Type B pancreatic cell (in vitro differentiated cells): ENCODE measurements at regions not wholly inside any gene's neighbourhood (a gene's known extent, or its start where the extent isn't known, plus 50 kb on each side); places are given as distances from the start of the nearest gene placed in this dataset.

ENCODE experiments used
- DNase-seq: peaks from one replicate; pipeline ENCODE4 v3.0.0; 2021; ENCODE audit warnings: mixed read lengths; ENCODE audit not compliant: unreplicated experiment; ENCODE audit errors: extremely low spot score
- H3K27ac Mint-ChIP-seq: 2 replicates; pipeline ENCODE4 v1.8.0; 2021; ENCODE audit warnings: mild to moderate bottlenecking, mixed read lengths
- H3K27me3 Mint-ChIP-seq: 2 replicates; pipeline ENCODE4 v1.8.0; 2021; ENCODE audit warnings: mixed read lengths
- H3K36me3 Mint-ChIP-seq: 2 replicates; pipeline ENCODE4 v1.8.0; 2021; ENCODE audit warnings: mixed read lengths
- H3K4me1 Mint-ChIP-seq: one replicate; pipeline ENCODE4 v1.8.0; 2021; ENCODE audit warnings: mixed read lengths; ENCODE audit not compliant: unreplicated experiment
- H3K4me3 Mint-ChIP-seq: 2 replicates; pipeline ENCODE4 v1.8.0; 2021; ENCODE audit warnings: mild to moderate bottlenecking, mixed read lengths
- H3K9me3 Mint-ChIP-seq: 2 replicates; pipeline ENCODE4 v1.8.0; 2021; ENCODE audit warnings: mixed read lengths
- TF ChIP-seq, protein P1 (sequence below): fragments of 200-600 bp; sonication (generic); conservative IDR thresholded peaks from 2 replicates; pipeline ENCODE4 v1.5.0; 2021; ENCODE audit warnings: antibody characterized with exemption, mild to moderate bottlenecking

DNA sequence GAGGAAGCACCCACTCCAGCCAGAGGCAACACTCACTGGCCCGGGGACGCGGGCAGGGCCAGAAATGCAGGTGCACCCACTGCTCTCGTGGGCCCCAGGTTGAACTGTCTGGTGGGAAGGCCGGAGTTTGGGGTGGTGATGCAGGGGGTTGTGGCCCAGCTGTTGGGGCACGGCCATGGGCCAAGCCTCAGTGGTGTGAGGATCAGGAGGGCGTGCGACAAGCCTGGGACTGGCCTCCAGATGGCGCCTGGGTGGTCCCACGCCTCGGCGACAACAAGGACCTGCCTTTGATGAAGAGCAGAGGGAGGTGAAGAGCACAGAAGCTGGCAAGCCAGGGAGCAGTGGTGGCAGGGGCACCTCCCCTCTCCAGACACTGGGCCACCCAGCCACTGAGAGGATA lies 240.8 kb downstream of the BRD1 start:
- H3K36me3 Mint-ChIP-seq = no peaks in the 10 kb centered on the region
- H3K27ac Mint-ChIP-seq = no peak overlapping the region
- TF ChIP-seq, protein P1, sequence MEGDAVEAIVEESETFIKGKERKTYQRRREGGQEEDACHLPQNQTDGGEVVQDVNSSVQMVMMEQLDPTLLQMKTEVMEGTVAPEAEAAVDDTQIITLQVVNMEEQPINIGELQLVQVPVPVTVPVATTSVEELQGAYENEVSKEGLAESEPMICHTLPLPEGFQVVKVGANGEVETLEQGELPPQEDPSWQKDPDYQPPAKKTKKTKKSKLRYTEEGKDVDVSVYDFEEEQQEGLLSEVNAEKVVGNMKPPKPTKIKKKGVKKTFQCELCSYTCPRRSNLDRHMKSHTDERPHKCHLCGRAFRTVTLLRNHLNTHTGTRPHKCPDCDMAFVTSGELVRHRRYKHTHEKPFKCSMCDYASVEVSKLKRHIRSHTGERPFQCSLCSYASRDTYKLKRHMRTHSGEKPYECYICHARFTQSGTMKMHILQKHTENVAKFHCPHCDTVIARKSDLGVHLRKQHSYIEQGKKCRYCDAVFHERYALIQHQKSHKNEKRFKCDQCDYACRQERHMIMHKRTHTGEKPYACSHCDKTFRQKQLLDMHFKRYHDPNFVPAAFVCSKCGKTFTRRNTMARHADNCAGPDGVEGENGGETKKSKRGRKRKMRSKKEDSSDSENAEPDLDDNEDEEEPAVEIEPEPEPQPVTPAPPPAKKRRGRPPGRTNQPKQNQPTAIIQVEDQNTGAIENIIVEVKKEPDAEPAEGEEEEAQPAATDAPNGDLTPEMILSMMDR = no peak
- DNase-seq = no peak
- H3K4me1 Mint-ChIP-seq = no peaks in the 10 kb centered on the region
- peaks cover 15% of the 10 kb centered on the region for H3K27me3 Mint-ChIP-seq
- no peaks in the 10 kb centered on the region for H3K9me3 Mint-ChIP-seq
- no peak overlapping the region for H3K4me3 Mint-ChIP-seq

DNA sequence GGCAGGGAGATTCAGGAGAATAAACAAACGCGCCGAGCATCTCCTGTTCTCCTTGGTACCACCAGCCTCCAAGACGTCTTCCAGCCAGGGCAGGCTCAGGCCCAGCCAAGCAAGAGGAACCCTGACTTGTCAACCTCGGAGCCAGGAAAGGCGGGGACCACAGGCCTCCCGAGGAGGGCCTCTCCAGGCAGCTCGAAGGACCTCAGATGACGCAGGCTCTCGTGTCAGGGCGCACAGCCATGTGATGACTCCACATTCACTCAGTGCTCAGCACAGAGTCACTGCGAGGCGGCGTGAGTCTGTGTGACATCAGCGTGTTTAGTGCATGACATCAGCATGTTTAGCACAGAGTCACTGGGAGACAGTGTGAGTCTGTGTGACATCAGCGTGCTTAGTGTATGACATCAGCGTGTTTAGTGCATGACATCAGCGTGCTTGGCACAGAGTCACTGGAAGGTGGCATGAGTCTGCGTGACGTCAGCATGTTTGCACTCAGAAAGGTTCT lies 241.4 kb downstream of the BRD1 start:
- TF ChIP-seq, protein P1 = no peak
- Mint-ChIP-seq H3K4me3 (no peak overlapping the region), H3K9me3 (no peaks in the 10 kb centered on the region), H3K27ac (no peak overlapping the region), H3K27me3 (peaks cover 15% of the 10 kb centered on the region), H3K4me1 (no peaks in the 10 kb centered on the region), H3K36me3 (no peaks in the 10 kb centered on the region)
- DNase-seq = no peak

DNA sequence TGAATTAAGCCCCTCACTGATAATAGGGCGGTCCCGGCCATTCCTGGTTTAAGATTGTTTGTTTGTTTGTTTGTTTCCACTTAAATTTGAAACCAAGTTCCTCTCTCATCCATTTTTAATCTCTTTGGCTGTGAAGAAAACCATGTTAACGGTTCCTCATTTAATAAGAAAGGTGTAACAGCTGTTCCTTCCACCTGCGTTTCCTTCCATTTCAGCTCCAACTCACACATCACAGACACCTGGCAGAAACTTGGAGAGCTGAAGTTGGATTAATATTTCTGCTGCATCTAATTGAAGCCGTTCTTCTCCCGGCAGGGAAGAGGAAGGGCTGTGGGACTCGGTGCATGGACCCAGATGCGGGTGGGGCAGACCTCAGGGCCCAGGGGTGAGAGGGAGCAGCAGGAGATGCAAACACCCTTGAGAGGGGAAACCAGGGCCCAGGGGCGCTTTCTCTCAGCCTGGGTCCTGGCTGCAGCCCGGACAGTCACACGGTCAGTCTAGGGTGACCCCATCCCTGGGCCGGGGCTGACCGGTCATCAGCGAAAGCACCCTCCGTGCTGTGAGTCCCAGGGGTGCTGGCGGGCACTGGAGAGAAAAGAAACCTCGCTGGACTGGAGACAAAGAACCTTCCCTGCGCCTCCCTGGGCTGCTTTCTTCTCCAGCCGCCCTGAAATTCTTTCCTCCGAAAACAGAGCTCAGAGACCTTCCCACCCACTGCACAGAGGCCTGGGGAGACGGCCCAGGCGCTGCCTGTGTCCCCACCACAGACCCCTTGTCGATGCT lies 242.0 kb downstream of the BRD1 start:
- Mint-ChIP-seq H3K27me3 (peaks cover 15% of the 10 kb centered on the region), H3K9me3 (no peaks in the 10 kb centered on the region), H3K4me1 (no peaks in the 10 kb centered on the region), H3K4me3 (no peak overlapping the region), H3K27ac (no peak overlapping the region), H3K36me3 (no peaks in the 10 kb centered on the region)
- no peak for DNase-seq
- TF ChIP-seq, protein P1 = no peak

DNA sequence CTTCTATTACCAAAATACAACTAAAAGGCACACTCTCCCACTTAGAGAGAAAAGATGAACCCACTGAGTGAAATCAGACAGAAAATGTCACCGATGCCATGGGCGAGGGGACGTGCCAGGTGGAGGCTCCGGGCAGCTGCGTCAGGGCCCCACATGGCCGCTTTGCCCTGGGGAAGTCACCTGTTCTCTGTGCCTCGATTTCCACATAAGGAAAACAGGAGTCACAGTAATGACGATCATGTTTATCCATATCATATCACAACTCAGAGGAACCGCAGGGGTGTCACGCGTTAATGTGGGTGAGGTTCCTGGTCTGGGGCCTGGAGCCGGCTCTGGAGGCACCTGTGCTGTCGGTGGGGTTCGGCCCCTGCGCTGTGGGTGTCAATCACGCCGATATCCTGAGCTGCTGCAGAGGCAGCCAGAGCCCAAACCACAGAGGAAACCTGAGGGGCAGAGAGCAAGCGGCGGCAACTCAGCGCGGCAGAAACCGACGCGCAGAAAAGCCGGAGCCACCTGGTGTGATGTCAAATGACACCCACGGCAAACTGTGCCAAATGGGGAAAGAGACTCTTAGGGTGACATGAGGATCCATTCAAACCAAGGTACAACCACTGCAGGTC lies 243.7 kb downstream of the BRD1 start:
- H3K4me1 Mint-ChIP-seq = no peaks in the 10 kb centered on the region
- TF ChIP-seq, protein P1 = no peak

DNA sequence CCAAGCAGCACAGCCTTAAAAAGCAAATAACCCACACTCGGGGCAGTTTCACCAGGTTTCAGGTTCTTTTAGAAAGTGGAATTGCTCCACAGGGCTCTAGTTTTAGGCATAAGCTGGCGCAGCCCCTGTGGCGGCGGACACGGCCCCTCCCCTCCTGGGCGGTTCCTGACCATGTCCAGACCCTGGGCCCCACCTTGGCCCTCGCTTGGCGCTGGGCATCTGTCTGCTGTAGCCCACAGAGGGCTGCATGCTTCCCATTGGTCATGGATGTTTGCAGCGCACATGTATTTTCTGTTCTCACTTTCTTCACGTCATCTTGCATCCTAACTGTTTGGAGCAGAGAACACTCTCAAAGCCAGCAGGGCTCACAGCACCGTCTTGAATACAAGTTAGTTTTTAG lies 244.3 kb downstream of the BRD1 start:
- no peak for DNase-seq
- no peak overlapping the region for H3K4me3 Mint-ChIP-seq
- TF ChIP-seq, protein P1 = no peak
- H3K36me3 Mint-ChIP-seq = no peaks in the 10 kb centered on the region
- H3K27me3 Mint-ChIP-seq = peaks cover 15% of the 10 kb centered on the region
- H3K27ac Mint-ChIP-seq = no peak overlapping the region
- H3K4me1 Mint-ChIP-seq = no peaks in the 10 kb centered on the region
- no peaks in the 10 kb centered on the region for H3K9me3 Mint-ChIP-seq

More for the DNA sequence above, 243.7 kb downstream of the BRD1 start:
- H3K27ac Mint-ChIP-seq = no peak overlapping the region
- H3K4me3 Mint-ChIP-seq = no peak overlapping the region
- no peak for DNase-seq
- peaks cover 15% of the 10 kb centered on the region for H3K27me3 Mint-ChIP-seq
- no peaks in the 10 kb centered on the region for H3K9me3 Mint-ChIP-seq
- no peaks in the 10 kb centered on the region for H3K36me3 Mint-ChIP-seq
